ENCODE measurements at regions not wholly inside any gene's neighbourhood (a gene's known extent, or its start where the extent isn't known, plus 50 kb on each side); places are given as distances from the start of the nearest gene placed in this dataset.

- POLR2A ChIA-PET, result no interaction called here
- no peak overlapping the region for H3K27ac Mint-ChIP-seq
- TF ChIP-seq ZNF396 (CRISPR knock-in tag; IDR thresholded peaks at IDR 0.05; ENCODE audit: borderline replicate concordance) (no peak), FOXK1 (CRISPR knock-in tag; IDR thresholded peaks at IDR 0.05) (no peak), ZNF512 (CRISPR knock-in tag; IDR thresholded peaks at IDR 0.05; ENCODE audit: borderline replicate concordance) (no peak)
- H3K4me1 Mint-ChIP-seq, result peaks cover 5% of the 10 kb centered on the region
- H3K9me3 Mint-ChIP-seq, result peaks cover 11% of the 10 kb centered on the region
- DNase-seq (ENCODE audit: low spot score) (no peak), ATAC-seq (no peak)
- CTCF ChIA-PET, result no interaction called here
- no peak overlapping the region for H3K4me3 Mint-ChIP-seq
- H3K36me3 Mint-ChIP-seq, result no peaks in the 10 kb centered on the region
- H3K27me3 Mint-ChIP-seq (ENCODE audit: low read depth), result no peaks in the 10 kb centered on the region
These were observed 206.1 kb upstream of the CDH7 start for GRCh38 chr18:65544701-65545100.

- H3K27ac Mint-ChIP-seq, result no peak overlapping the region
- peaks cover 12% of the 10 kb centered on the region; the same call in 1 of the 2 replicates for H3K9me3 Mint-ChIP-seq
- H3K27me3 Mint-ChIP-seq (ENCODE audit: low read depth), result no peaks in the 10 kb centered on the region
- POLR2A ChIA-PET, result no interaction called here
- H3K4me3 Mint-ChIP-seq, result no peak overlapping the region
- H3K4me1 Mint-ChIP-seq, result 0 out of 2 replicates have a peak, but pooled peaks cover 3% of the 10 kb centered on the region
- no peaks in the 10 kb centered on the region for H3K36me3 Mint-ChIP-seq
- ATAC-seq (no peak), DNase-seq (ENCODE audit: low spot score) (no peak)
- TF ChIP-seq ATF6 (CRISPR knock-in tag; IDR thresholded peaks at IDR 0.05) (no peak), HMGXB4 (CRISPR knock-in tag; IDR thresholded peaks at IDR 0.05) (no peak), ZNF423 (CRISPR knock-in tag; IDR thresholded peaks at IDR 0.05) (no peak), TCF7 (CRISPR knock-in tag; IDR thresholded peaks at IDR 0.05; ENCODE audit: low read depth) (no peak), FOXK1 (CRISPR knock-in tag; IDR thresholded peaks at IDR 0.05) (no peak), EMX1 (CRISPR knock-in tag; IDR thresholded peaks at IDR 0.05) (no peak), CBFB (CRISPR knock-in tag; IDR thresholded peaks at IDR 0.05; ENCODE audit: low read depth) (no peak), ESRRA (CRISPR knock-in tag; IDR thresholded peaks at IDR 0.05; ENCODE audit: borderline replicate concordance) (no peak), ZNF317 (CRISPR knock-in tag; IDR thresholded peaks at IDR 0.05; ENCODE audit: borderline replicate concordance, low read depth) (no peak), FOXP1 (CRISPR knock-in tag; IDR thresholded peaks at IDR 0.05; ENCODE audit: borderline replicate concordance) (no peak), CREB1 (CRISPR knock-in tag; IDR thresholded peaks at IDR 0.05) (no peak), ZNF263 (CRISPR knock-in tag; IDR thresholded peaks at IDR 0.05; ENCODE audit: low read depth) (no peak), PREB (CRISPR knock-in tag; IDR thresholded peaks at IDR 0.05; ENCODE audit: borderline replicate concordance) (no peak), MXD4 (CRISPR knock-in tag; IDR thresholded peaks at IDR 0.05; ENCODE audit: borderline replicate concordance) (no peak)
- CTCF ChIA-PET, result interaction anchor here (0.6 kb wide), 1 partner anchor 10 kb away, joined by 3 read pairs; no protein-coding TSS in a partner anchor
These were observed 222.8 kb upstream of the CDH7 start for GRCh38 chr18:65527879-65528633.
